Left hindlimb (tissue), 1 donor: ENCODE measurements at regions not wholly inside any gene's neighbourhood (a gene's known extent, or its start where the extent isn't known, plus 50 kb on each side); places are given as distances from the start of the nearest gene placed in this dataset.

Source experiments
- DNase-seq: peaks from one replicate; pipeline ENCODE4 v3.0.0-alpha.2; 2018

- no peak for DNase-seq
Observed at GRCh38 chr6:40056865-40057264, 122.6 kb upstream of the MOCS1 start.

DNA sequence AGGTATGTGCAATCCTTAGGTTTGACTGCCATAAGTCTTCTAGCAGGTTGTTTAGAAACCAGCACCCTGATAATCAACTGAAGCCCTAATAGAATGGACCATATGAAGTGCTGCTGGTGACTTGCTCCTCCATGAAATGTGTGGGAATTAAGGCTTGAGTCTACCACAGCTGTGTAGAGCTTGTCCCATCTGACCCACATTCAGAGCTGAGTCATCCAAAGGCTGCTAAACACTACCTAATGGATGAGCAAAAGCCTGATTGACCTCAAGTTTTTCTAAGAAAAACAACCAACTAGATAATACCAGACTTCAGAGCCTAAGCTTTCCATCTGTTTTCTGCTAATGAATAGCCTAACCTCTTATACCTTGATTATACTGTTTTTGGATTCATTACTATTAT is 120.3 kb upstream of the MOCS1 start:
- no peak for DNase-seq

GRCh38 chr6:40054186-40054585 is 119.9 kb upstream of the MOCS1 start:
- no peak for DNase-seq

GRCh38 chr6:40049128-40049527 is 114.9 kb upstream of the MOCS1 start:
- DNase-seq, result no peak

GRCh38 chr6:40044196-40044595 is 109.9 kb upstream of the MOCS1 start:
- no peak for DNase-seq

DNA sequence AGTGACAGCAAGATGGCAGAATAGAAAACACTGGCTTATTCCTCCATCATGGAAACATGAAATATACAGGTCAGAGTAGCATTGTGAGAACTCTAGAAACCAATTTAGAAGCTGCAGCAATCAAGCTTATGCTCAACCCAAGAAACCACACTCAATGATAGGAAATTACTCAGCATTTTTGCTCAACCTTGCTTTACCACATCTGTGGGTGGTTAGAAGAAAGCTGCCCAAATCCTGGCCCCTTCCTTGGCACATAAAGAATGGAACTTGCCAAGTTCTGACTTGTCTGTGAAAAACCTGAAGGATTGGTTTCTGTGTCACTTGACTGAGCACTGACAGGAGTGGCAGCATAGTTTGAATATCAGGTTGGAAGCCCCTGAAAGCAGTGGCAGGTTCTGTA is 108.0 kb upstream of the MOCS1 start:
- DNase-seq, result no peak

- no peak for DNase-seq
Observed at GRCh38 chr6:40039042-40039441, 104.8 kb upstream of the MOCS1 start.

DNA sequence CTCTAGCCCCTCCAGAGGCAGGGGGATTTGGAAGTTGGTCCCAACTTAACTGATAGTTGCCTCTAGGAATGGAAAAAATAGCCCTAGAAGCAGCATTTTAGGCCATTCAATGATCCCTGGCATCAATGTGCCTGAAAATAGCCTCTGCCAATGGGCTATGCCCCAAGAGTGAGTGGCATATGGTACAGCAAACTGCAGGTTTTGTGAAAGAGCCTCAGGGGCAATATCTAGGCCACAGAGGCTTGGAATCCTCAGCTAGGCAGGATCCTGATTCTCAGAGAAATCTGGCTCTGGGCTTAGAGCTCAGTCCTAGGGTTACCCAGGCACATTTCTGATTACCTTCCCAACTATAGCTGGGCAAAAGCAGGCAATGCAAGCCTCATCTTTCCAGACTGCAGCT is 104.4 kb upstream of the MOCS1 start:
- no peak for DNase-seq

DNA sequence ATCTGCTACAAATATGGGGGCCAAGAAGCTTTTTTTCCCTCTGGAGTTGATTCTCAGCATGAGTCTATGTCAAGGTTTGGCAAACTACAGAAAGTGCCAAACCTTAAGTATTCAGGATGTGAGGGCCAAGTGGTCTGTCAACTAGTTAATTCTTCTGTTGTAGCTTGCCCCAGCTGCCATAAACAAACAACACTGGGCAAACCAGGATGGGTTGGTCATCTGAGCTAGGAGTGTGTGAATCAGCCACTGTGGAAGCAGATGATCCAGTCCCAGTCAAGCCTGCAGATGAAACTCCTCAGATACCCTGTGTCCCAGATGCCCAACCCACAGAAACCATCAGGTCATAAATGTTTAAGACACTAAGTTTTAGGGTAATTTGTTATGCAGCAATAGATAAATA is 103.0 kb upstream of the MOCS1 start:
- no peak for DNase-seq

- no peak for DNase-seq
Observed at GRCh38 chr6:40036186-40036585, 101.9 kb upstream of the MOCS1 start.

DNA sequence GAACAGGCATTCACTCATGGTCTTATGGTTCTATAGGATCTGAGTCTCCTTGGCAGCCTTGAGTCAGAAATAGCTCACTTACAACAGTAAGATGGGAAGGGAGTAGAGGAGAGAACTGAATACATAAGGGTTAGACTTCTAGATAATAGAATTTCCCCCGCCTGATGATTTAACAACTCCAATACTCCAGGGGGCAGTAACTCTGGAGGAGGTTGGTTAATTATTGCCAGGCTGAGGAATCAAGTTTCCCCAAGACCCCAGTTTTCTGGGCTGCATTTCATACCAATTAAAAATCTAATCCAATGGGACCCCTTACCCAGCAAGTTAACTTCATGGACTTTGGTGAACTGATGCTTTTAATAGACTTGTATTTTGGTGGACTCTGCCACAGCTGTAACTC is 94.2 kb upstream of the MOCS1 start:
- DNase-seq, result no peak

- DNase-seq, result no peak
Observed at GRCh38 chr6:40022867-40023266, 88.6 kb upstream of the MOCS1 start.

GRCh38 chr6:40020166-40020565 is 85.9 kb upstream of the MOCS1 start:
- DNase-seq, result no peak

DNA sequence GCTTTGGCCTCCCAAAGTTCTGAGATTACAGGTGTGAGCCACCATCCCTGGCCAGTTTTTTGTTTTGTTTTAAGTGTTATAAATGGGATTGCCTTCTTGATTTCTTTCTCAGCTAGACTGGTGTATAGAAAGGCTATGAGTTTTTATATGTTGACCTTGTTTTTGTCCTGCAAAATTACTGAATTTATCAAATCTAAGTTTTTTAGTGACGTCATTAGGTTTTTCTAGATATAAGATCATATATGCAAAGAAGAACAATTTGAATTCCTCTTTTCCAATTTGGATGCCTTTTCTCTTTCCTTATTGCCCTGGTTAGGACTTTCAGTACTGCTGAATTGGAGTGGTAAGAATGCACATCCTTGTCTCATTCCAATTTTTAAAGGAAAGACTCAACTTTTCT is 81.3 kb upstream of the MOCS1 start:
- DNase-seq, result no peak

- no peak for DNase-seq
Observed at GRCh38 chr6:40011844-40012243, 77.6 kb upstream of the MOCS1 start.

DNA sequence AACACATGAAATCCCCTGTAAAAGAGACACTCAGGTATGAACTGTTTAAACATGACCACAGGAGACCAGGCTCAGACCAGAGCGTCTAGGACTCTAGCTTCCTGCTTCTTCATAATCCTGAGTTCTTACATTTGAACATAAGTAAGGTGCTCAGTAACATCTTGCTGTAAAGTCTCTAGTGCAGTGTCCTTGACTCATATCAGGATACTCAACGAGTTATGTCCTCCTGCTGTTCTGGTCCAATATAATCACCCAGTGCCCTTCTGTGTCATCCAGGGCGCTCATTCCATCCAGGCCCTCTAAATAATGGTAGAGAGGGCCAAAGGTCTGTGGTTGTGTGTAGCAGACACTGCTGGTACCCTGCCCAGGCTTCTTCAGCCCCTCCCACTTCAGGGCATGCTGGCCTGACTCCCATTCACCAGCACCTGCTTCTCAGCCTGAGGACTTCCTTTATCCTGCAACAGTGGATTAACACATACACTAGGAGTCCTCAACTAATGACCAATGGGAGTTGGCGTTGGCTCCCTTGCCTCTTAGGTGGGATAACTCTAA is 66.8 kb upstream of the MOCS1 start:
- no peak for DNase-seq

DNA sequence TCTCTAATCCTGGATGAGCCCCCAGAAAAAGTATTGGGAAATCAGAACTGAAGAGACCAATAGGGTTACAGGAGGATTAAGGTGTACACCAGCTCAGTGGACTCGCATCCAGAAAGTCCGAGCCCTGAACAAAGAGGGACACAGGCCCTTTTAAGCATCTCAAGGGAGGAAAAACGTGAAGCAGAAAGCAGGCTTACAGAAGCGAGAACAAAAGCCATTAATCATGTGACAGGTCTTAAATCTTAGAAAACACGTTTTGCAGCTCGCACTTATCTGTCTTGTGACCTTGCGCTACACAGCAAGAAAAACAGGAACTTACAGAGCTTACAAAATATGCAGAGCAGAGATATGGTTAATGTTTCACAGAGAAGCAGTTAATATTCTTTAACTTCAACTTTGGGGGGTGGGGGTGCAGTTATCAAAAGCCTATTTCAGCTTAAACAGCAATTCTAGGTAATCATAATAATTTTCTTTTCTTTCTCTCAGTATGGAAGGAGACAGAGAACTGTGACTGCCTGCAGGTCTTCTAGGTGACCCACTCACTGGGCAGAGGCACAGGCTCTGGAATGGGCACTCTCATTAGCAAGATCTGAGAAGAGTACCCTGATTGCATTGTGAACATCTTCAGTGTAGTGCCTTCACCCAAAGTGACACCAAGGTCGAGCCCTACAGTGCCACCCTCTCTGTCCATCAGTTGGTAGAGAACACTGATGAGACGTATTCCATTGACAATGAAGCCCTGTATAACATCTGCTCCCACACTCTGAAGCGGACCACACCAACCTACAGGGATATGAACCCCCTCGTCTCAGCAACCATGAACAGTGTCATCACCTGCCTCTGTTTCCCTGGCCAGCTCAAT is 65.0 kb upstream of the MOCS1 start:
- no peak for DNase-seq

GRCh38 chr6:39998126-39998525 is 63.9 kb upstream of the MOCS1 start:
- no peak for DNase-seq

GRCh38 chr6:39997101-39997635 is 62.9 kb upstream of the MOCS1 start:
- DNase-seq, result no peak

- no peak for DNase-seq
Observed at GRCh38 chr6:39995633-39996032, 61.4 kb upstream of the MOCS1 start.

- DNase-seq, result no peak
Observed at GRCh38 chr6:39992861-39993622, 58.8 kb upstream of the MOCS1 start.
